Uterus (tissue), 2 donors: ENCODE measurements at regions not wholly inside any gene's neighbourhood (a gene's known extent, or its start where the extent isn't known, plus 50 kb on each side); places are given as distances from the start of the nearest gene placed in this dataset.
"Not testable (repeated sequence)": the region's sequence is repeated elsewhere in the genome, so short reads cannot be mapped to it uniquely, and the experiment has no call there.

ENCODE experiments used
- POLR2A ChIP-seq, 2 donors: fragments of 450-650 bp; IDR thresholded peaks; one replicate each; pipeline ENCODE4 v1.6.1; 2016; ENCODE audit warnings: antibody characterized with exemption in 2 of 2, mild to moderate bottlenecking in 1 of 2, moderate library complexity in 1 of 2
- TF ChIP-seq, protein P1 (sequence below), 4 experiments: fragments of 200-600 bp in 2 of 4; fragments of 450-650 bp in 2 of 4; sonication (generic) in 2 of 4; IDR thresholded peaks; one replicate each; pipeline ENCODE4 v1.5.1; 2016 to 2019; ENCODE audit warnings: antibody characterized with exemption in 4 of 4, mild to moderate bottlenecking in 2 of 4, moderate library complexity in 1 of 4

DNA sequence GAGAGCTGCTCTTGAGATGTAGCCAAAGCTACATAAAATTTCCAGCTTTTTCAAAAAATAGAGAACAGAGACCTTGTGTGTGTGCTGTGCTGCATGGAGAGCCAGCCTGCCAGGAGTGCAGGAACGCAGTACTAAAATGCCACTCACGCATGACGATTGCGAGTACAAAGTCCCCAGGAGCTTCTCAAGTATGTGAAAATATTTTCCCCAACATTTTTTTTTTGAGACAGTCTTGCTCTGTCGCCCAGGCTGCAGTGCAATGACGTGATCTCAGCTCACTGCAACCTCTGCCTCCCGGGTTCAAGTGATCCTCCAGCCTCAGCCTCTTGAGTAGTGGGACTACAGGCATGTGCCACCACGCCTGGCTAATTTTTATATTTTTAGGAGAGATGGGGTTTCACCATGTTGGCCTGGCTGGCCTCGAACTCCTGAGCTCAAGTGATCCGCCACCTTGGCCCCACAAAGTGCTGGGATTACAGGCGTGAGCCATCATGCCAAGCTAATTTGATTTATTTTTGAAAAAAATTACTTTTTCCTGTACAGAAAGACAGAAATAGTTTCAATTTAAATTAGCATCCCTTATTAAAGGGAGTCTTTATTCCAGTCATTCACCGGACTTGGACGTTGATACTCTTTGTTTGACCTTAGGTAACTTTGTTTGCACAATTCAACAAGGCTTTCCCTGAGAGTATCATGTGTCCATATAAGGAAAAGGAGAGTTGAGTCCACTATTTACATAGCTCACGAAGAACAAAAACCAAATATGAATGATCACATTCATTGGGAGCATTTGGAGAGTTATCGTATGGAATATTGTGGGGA is 57.9 kb upstream of the GPR31 start:
- TF ChIP-seq, protein P1, sequence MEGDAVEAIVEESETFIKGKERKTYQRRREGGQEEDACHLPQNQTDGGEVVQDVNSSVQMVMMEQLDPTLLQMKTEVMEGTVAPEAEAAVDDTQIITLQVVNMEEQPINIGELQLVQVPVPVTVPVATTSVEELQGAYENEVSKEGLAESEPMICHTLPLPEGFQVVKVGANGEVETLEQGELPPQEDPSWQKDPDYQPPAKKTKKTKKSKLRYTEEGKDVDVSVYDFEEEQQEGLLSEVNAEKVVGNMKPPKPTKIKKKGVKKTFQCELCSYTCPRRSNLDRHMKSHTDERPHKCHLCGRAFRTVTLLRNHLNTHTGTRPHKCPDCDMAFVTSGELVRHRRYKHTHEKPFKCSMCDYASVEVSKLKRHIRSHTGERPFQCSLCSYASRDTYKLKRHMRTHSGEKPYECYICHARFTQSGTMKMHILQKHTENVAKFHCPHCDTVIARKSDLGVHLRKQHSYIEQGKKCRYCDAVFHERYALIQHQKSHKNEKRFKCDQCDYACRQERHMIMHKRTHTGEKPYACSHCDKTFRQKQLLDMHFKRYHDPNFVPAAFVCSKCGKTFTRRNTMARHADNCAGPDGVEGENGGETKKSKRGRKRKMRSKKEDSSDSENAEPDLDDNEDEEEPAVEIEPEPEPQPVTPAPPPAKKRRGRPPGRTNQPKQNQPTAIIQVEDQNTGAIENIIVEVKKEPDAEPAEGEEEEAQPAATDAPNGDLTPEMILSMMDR (IDR thresholded peaks at IDR 0.05): not testable (repeated sequence)
- not testable (repeated sequence) for TF ChIP-seq POLR2A (IDR thresholded peaks at IDR 0.05)
